ENCODE measurements at regions not wholly inside any gene's neighbourhood (a gene's known extent, or its start where the extent isn't known, plus 50 kb on each side); places are given as distances from the start of the nearest gene placed in this dataset.

DNA sequence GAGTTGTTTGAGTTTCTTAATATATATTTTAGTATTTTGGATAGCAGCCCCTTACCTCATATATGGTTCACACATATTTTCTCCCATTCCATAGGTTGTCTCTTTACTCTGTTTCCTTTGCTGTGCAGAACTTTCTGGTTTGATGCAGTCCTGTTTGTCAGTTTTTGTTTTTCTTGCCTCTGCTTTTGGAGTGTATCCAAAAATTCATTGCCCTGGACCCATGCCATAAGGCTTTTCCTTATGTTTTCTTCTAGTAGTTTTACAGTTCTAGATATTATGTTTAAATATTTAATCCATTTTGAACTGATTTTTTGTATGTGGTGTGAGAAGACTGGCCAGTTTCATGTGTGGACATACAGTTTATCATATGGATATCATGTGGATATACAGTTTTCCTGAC is 58.5 kb upstream of the NUDT6 start:
- TF ChIP-seq ARNT (IDR thresholded peaks at IDR 0.05) (no peak), SP1 (IDR thresholded peaks at IDR 0.05) (no peak), TARDBP (IDR thresholded peaks at IDR 0.05) (no peak), HDGF (IDR thresholded peaks at IDR 0.05; ENCODE audit: borderline replicate concordance) (no peak), NFRKB (IDR thresholded peaks at IDR 0.05) (no peak), ZNF384 (IDR thresholded peaks at IDR 0.05) (no peak)
- TF ChIP-seq, protein P1, sequence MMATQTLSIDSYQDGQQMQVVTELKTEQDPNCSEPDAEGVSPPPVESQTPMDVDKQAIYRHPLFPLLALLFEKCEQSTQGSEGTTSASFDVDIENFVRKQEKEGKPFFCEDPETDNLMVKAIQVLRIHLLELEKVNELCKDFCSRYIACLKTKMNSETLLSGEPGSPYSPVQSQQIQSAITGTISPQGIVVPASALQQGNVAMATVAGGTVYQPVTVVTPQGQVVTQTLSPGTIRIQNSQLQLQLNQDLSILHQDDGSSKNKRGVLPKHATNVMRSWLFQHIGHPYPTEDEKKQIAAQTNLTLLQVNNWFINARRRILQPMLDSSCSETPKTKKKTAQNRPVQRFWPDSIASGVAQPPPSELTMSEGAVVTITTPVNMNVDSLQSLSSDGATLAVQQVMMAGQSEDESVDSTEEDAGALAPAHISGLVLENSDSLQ (IDR thresholded peaks at IDR 0.05): no peak
- ChIA-PET POLR2A (no interaction called here), CTCF (interaction anchor here (0.6 kb wide), 1 partner anchor 312 kb away, joined by 3 read pairs; no protein-coding TSS in a partner anchor)
- DNase-seq (ENCODE audit: extremely low spot score): no peak

DNA sequence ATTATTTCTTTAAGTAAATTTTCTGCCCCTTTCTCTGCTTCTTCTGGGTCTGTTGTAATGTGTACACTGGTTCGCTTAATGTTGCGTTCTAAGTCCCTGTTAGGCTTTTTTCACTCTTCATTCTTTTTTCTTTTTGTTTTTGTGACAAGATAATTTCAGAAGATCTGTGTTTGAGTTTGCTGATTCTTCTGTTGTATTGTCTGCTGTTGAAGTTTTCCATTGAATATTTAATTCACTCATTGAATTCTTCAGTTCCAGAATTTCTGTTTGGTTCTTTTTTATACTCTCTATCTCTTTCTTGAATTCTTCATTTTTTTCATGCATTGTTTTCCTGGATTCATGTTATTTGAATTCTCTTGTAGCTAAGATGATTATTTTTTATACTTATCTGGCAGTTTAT is 66.3 kb upstream of the NUDT6 start:
- DNase-seq (ENCODE audit: extremely low spot score): no peak
- TF ChIP-seq TARDBP (IDR thresholded peaks at IDR 0.05): no peak
- TF ChIP-seq CTBP1 (IDR thresholded peaks at IDR 0.05; ENCODE audit: borderline replicate concordance): no peak
- no peak for TF ChIP-seq LEF1 (IDR thresholded peaks at IDR 0.05; ENCODE audit: borderline replicate concordance)
- no peak for TF ChIP-seq NFRKB (IDR thresholded peaks at IDR 0.05)
- no peak for TF ChIP-seq SUZ12 (IDR thresholded peaks at IDR 0.05)
- no peak for TF ChIP-seq L3MBTL2 (conservative IDR thresholded peaks at IDR 0.05)
- no peak for TF ChIP-seq FOXK2 (IDR thresholded peaks at IDR 0.05)
- no peak for TF ChIP-seq ELF4 (IDR thresholded peaks at IDR 0.05)
- no peak for TF ChIP-seq FOXM1 (IDR thresholded peaks at IDR 0.05; ENCODE audit: borderline replicate concordance)
- TF ChIP-seq SP1 (IDR thresholded peaks at IDR 0.05): no peak
- no peak for TF ChIP-seq BHLHE40 (IDR thresholded peaks at IDR 0.05; ENCODE audit: borderline replicate concordance)
- no peak for TF ChIP-seq HDGF (IDR thresholded peaks at IDR 0.05; ENCODE audit: borderline replicate concordance)
- TF ChIP-seq ARNT (IDR thresholded peaks at IDR 0.05): no peak
- TF ChIP-seq, protein P1 (IDR thresholded peaks at IDR 0.05): no peak
- no peak for TF ChIP-seq FOXA1 (IDR thresholded peaks at IDR 0.05)
- CTCF ChIA-PET: no interaction called here
- POLR2A ChIA-PET: no interaction called here

- no peak for DNase-seq (ENCODE audit: extremely low spot score)
- TF ChIP-seq HDGF (IDR thresholded peaks at IDR 0.05; ENCODE audit: borderline replicate concordance): no peak
- no peak for TF ChIP-seq TARDBP (IDR thresholded peaks at IDR 0.05)
- TF ChIP-seq ZNF384 (IDR thresholded peaks at IDR 0.05): no peak
- TF ChIP-seq L3MBTL2 (conservative IDR thresholded peaks at IDR 0.05): no peak
- TF ChIP-seq BHLHE40 (IDR thresholded peaks at IDR 0.05; ENCODE audit: borderline replicate concordance): no peak
- TF ChIP-seq SUZ12 (IDR thresholded peaks at IDR 0.05): no peak
- no peak for TF ChIP-seq SP1 (IDR thresholded peaks at IDR 0.05)
- TF ChIP-seq NFRKB (IDR thresholded peaks at IDR 0.05): no peak
- TF ChIP-seq ARNT (IDR thresholded peaks at IDR 0.05): no peak
- no peak for TF ChIP-seq FOXM1 (IDR thresholded peaks at IDR 0.05; ENCODE audit: borderline replicate concordance)
- TF ChIP-seq LEF1 (IDR thresholded peaks at IDR 0.05; ENCODE audit: borderline replicate concordance): no peak
- no peak for TF ChIP-seq FOXA1 (IDR thresholded peaks at IDR 0.05)
- no peak for TF ChIP-seq ELF4 (IDR thresholded peaks at IDR 0.05)
- TF ChIP-seq CTBP1 (IDR thresholded peaks at IDR 0.05; ENCODE audit: borderline replicate concordance): no peak
- TF ChIP-seq FOXK2 (IDR thresholded peaks at IDR 0.05): no peak
- TF ChIP-seq, protein P1 (IDR thresholded peaks at IDR 0.05): no peak
- ChIA-PET CTCF (no interaction called here), POLR2A (no interaction called here)
These were observed 68.5 kb upstream of the NUDT6 start for GRCh38 chr4:122990891-122991290.

DNA sequence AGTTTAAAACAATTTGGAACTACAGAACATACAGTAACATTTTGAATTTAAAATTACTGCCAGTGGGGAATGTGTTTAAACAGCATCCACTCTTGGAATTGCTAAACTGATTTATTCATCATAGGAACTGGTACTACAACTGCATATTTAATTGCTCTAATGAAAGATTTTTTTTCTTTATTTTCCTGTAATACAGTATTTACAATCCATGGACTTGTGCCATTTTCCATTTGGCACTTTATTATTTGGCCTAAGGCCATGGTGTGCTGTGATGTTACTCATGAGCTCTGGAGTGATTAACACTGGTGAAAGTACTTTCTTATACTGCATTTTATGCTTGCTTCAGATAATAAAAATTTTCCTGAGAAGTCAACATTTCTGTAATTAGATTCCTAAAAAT is 69.7 kb upstream of the NUDT6 start:
- no peak for DNase-seq (ENCODE audit: extremely low spot score)
- ChIA-PET POLR2A (no interaction called here), CTCF (no interaction called here)
- TF ChIP-seq L3MBTL2 (conservative IDR thresholded peaks at IDR 0.05): no peak
- no peak for TF ChIP-seq SUZ12 (IDR thresholded peaks at IDR 0.05)
- no peak for TF ChIP-seq NFRKB (IDR thresholded peaks at IDR 0.05)
- no peak for TF ChIP-seq BHLHE40 (IDR thresholded peaks at IDR 0.05; ENCODE audit: borderline replicate concordance)
- TF ChIP-seq, protein P1 (IDR thresholded peaks at IDR 0.05): no peak
- TF ChIP-seq ARNT (IDR thresholded peaks at IDR 0.05): no peak
- no peak for TF ChIP-seq SP1 (IDR thresholded peaks at IDR 0.05)
- no peak for TF ChIP-seq FOXM1 (IDR thresholded peaks at IDR 0.05; ENCODE audit: borderline replicate concordance)
- no peak for TF ChIP-seq HDGF (IDR thresholded peaks at IDR 0.05; ENCODE audit: borderline replicate concordance)
- TF ChIP-seq FOXA1 (IDR thresholded peaks at IDR 0.05): no peak
- TF ChIP-seq ZNF384 (IDR thresholded peaks at IDR 0.05): no peak
- no peak for TF ChIP-seq FOXK2 (IDR thresholded peaks at IDR 0.05)
- no peak for TF ChIP-seq CTBP1 (IDR thresholded peaks at IDR 0.05; ENCODE audit: borderline replicate concordance)
- no peak for TF ChIP-seq ELF4 (IDR thresholded peaks at IDR 0.05)
- no peak for TF ChIP-seq TARDBP (IDR thresholded peaks at IDR 0.05)
- no peak for TF ChIP-seq LEF1 (IDR thresholded peaks at IDR 0.05; ENCODE audit: borderline replicate concordance)

DNA sequence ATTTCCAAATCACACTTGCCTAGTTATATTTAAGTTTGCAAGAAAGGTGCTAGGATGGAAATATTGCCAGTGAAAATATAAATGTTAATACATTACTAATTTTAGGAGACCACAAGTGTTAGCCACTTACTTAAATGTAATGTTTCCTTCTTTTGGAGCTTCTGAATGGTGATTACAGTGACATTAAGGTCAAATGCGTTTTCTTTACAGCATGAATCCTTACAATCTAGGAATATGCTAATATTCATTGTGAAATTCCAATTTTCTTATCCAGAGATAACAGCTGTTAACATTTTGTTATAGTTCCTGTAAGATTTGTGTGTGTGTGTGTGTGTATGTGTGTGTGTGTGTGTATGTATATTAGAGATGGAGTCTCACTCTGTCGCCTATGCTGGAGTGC is 70.2 kb upstream of the NUDT6 start:
- DNase-seq (ENCODE audit: extremely low spot score): no peak
- CTCF ChIA-PET: no interaction called here
- POLR2A ChIA-PET: no interaction called here
- TF ChIP-seq BHLHE40 (IDR thresholded peaks at IDR 0.05; ENCODE audit: borderline replicate concordance) (no peak), FOXK2 (IDR thresholded peaks at IDR 0.05) (no peak), FOXA1 (IDR thresholded peaks at IDR 0.05) (no peak), FOXM1 (IDR thresholded peaks at IDR 0.05; ENCODE audit: borderline replicate concordance) (no peak), CTBP1 (IDR thresholded peaks at IDR 0.05; ENCODE audit: borderline replicate concordance) (no peak), ELF4 (IDR thresholded peaks at IDR 0.05) (no peak), NFRKB (IDR thresholded peaks at IDR 0.05) (no peak), SP1 (IDR thresholded peaks at IDR 0.05) (no peak), TARDBP (IDR thresholded peaks at IDR 0.05) (no peak), L3MBTL2 (conservative IDR thresholded peaks at IDR 0.05) (no peak), ARNT (IDR thresholded peaks at IDR 0.05) (no peak), SUZ12 (IDR thresholded peaks at IDR 0.05) (no peak), ZNF384 (IDR thresholded peaks at IDR 0.05) (no peak)
- TF ChIP-seq, protein P1 (IDR thresholded peaks at IDR 0.05): no peak

Measured in HEK293T (cell line).